Progenitor cell of endocrine pancreas (in vitro differentiated cells): ENCODE measurements at regions not wholly inside any gene's neighbourhood (a gene's known extent, or its start where the extent isn't known, plus 50 kb on each side); places are given as distances from the start of the nearest gene placed in this dataset.

ENCODE experiments used
- DNase-seq: peaks from one replicate; pipeline ENCODE4 v3.0.0; 2021; ENCODE audit warnings: low spot score; ENCODE audit not compliant: unreplicated experiment
- H3K27ac Mint-ChIP-seq: 2 replicates; pipeline ENCODE4 v1.8.0; 2021; ENCODE audit warnings: mild to moderate bottlenecking, moderate library complexity, mixed read lengths
- H3K27me3 Mint-ChIP-seq: 2 replicates; pipeline ENCODE4 v1.8.0; 2021; ENCODE audit warnings: mixed read lengths
- H3K36me3 Mint-ChIP-seq: 2 replicates; pipeline ENCODE4 v1.8.0; 2022; ENCODE audit warnings: mixed read lengths; ENCODE audit not compliant: insufficient read depth
- H3K4me1 Mint-ChIP-seq: 2 replicates; pipeline ENCODE4 v1.8.0; 2021; ENCODE audit warnings: low read depth, mixed read lengths
- H3K4me3 Mint-ChIP-seq: 2 replicates; pipeline ENCODE4 v1.8.0; 2021; ENCODE audit warnings: low read depth, mild to moderate bottlenecking, moderate library complexity, mixed read lengths
- H3K9me3 Mint-ChIP-seq: 2 replicates; pipeline ENCODE4 v1.8.0; 2021; ENCODE audit warnings: low read depth, mixed read lengths
- TF ChIP-seq, protein P1 (sequence below): fragments of 200-600 bp; sonication (generic); IDR thresholded peaks from one replicate; pipeline ENCODE4 v1.5.0; 2021; ENCODE audit warnings: antibody characterized with exemption, mild to moderate bottlenecking; ENCODE audit not compliant: unreplicated experiment

DNA sequence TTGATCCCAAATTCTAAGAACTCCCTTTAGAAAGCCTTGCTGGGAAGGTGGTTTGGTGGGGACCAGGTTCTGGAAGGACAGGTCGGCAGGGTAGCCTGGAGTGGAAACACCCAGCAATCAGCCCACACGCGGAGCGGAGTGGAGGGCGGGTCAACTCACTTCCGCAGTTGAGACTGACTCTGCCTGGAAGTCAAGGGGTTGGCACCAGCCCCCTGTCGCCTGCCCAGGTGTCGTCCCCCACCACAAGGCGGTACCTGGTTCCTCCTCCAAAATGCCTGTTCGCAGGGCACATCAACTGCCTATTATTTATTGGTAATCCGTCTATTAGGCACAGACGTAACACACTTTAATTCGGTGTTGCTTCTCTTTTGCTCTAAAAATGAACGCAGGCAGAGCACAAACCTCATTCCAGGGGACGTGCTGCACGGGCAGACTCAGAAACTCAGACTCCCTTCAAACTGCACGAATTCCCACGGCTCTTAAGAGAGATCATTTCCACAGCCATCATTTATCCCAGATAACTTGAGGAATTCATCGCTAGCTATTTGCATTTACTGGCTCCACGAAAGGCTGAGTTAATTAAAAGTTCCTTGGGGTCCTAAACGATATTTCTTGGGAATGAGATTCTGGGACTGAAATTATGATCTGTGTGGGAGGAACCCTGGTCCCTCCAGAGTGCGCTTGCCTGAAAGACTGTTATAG, 248.2 kb upstream of the PPP2R2D start:
- no peak overlapping the region for H3K4me3 Mint-ChIP-seq
- peaks cover 19% of the 10 kb centered on the region for H3K27me3 Mint-ChIP-seq
- H3K27ac Mint-ChIP-seq = no peak overlapping the region
- no peak for DNase-seq
- no peaks in the 10 kb centered on the region for H3K9me3 Mint-ChIP-seq
- no peaks in the 10 kb centered on the region for H3K36me3 Mint-ChIP-seq
- TF ChIP-seq, protein P1, sequence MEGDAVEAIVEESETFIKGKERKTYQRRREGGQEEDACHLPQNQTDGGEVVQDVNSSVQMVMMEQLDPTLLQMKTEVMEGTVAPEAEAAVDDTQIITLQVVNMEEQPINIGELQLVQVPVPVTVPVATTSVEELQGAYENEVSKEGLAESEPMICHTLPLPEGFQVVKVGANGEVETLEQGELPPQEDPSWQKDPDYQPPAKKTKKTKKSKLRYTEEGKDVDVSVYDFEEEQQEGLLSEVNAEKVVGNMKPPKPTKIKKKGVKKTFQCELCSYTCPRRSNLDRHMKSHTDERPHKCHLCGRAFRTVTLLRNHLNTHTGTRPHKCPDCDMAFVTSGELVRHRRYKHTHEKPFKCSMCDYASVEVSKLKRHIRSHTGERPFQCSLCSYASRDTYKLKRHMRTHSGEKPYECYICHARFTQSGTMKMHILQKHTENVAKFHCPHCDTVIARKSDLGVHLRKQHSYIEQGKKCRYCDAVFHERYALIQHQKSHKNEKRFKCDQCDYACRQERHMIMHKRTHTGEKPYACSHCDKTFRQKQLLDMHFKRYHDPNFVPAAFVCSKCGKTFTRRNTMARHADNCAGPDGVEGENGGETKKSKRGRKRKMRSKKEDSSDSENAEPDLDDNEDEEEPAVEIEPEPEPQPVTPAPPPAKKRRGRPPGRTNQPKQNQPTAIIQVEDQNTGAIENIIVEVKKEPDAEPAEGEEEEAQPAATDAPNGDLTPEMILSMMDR = no peak
- H3K4me1 Mint-ChIP-seq = peaks cover 12% of the 10 kb centered on the region

DNA sequence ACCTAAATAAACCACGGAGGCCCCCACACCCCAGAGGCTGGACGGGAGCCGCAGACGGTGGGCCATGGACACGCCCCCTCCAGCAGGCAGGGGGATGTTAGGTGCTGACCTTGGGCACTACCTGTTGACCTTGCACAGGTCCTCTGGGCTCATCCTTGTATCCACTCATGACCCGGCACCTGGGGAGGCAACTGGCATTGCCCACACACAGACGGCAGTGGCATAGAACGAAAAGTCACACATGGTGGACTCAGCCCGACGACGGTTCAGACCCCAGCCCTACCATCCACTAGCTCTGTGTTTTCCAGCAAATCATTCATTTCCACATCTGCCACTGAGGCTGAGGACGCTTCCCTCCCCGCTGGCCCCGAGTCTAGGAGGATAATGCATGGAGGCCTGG, 247.7 kb upstream of the PPP2R2D start:
- TF ChIP-seq, protein P1 = no peak
- Mint-ChIP-seq H3K27ac (no peak overlapping the region), H3K9me3 (no peaks in the 10 kb centered on the region), H3K4me3 (no peak overlapping the region), H3K4me1 (peaks cover 12% of the 10 kb centered on the region), H3K36me3 (no peaks in the 10 kb centered on the region), H3K27me3 (peaks cover 18% of the 10 kb centered on the region)
- DNase-seq = no peak

DNA sequence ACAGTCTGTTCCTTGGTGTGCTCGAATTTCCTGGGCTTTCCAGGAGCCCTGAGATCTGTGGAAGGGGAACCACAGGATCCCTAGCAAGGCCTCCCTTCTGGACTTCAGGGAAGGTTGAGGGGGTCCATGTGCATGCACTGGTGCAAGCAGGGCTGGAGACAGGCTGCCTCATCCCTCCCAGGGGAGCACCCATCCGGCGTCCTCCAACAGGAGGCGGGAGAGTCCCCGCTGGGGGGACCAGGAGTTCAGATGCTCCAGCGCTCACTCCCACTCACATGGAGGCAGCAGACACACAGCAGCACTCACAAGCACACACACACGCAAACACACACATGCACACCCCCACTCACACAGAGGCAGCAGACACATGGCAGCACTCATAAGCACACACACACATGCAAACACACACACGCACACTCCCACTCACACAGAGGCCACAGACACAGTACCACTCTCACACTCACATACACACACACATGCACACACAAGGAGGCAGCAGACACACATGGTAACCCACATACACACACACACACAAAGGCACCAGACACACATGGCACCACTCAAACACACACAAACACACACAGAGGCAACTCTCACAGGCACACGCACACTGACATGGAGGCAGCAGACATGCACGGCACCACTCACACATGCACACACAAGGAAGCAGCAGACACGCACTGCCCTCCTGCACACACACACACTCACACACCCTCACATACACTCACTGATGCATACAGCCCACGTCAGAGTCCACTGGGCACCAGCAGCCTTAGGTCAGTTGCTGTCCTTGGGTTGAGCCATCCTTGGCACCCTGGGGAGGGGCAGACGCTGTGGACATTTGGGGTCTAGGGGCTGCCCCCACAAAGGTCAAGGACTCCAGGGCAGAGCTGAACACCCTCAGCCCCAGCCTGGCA, 247.0 kb upstream of the PPP2R2D start:
- Mint-ChIP-seq H3K27ac (no peak overlapping the region), H3K4me3 (no peak overlapping the region), H3K9me3 (no peaks in the 10 kb centered on the region), H3K4me1 (peaks cover 11% of the 10 kb centered on the region), H3K27me3 (peaks cover 18% of the 10 kb centered on the region), H3K36me3 (no peaks in the 10 kb centered on the region)
- TF ChIP-seq, protein P1 = no peak
- DNase-seq = no peak

DNA sequence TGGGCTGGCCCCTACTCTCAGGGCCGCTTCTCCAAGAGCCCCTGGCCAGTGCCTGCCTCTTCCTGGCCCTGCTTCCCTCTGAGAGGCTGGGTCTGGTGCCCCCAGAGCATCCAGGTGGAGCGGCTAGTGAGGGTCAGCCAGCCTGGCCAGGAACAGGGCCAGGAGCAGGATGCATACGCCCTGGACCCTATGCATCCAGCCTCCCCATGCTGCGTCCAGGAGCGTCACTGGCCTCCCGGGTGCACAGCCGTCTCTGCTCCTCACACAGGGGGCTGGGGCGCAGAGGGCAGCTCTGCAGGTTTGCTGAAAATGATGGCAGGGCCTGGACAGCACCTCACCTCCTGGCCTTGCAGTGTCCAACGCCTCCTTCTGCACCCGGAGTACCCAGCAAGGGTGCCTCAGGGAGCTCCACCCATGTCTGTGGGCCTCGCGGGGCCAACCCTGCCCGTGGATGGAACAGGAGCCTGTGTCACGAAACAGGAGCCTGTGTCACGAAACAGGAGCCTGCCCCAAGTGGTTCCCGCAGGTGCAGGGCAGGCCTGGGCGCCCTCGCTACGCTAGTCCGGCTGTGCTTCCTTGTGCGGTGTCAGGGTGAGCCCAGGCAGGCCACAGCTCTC, 246.2 kb upstream of the PPP2R2D start:
- Mint-ChIP-seq H3K9me3 (no peaks in the 10 kb centered on the region), H3K27ac (no peak overlapping the region), H3K27me3 (peaks cover 18% of the 10 kb centered on the region), H3K36me3 (no peaks in the 10 kb centered on the region), H3K4me1 (peaks cover 6% of the 10 kb centered on the region), H3K4me3 (no peak overlapping the region)
- no peak for DNase-seq
- TF ChIP-seq, protein P1 = no peak
